ENCODE measurements at regions not wholly inside any gene's neighbourhood (a gene's known extent, or its start where the extent isn't known, plus 50 kb on each side); places are given as distances from the start of the nearest gene placed in this dataset.

- Histone ChIP-seq H4K20me1 (ENCODE audit: insufficient read depth, low read length) (no peaks in the 10 kb centered on the region), H2AK9ac (replicated peaks; ENCODE audit: low read depth, low read length, poor library complexity) (no peak overlapping the region), H3K9me1 (ENCODE audit: insufficient read depth, low read length) (no peaks in the 10 kb centered on the region), H2BK15ac (ENCODE audit: low read depth, low read length) (no peak overlapping the region), H3K4me2 (ENCODE audit: low read depth, low read length) (no peak overlapping the region), H2BK20ac (ENCODE audit: low read depth, low read length) (no peak overlapping the region), H4K5ac (ENCODE audit: low read depth, low read length) (no peak overlapping the region), H3K4me1 (ENCODE audit: control insufficient read depth, insufficient read depth, low read length) (0 out of 2 replicates have a peak, but pooled peaks cover 1% of the 10 kb centered on the region), H3K4me3 (ENCODE audit: insufficient read depth, low read depth, low read length) (no peak overlapping the region), H3K56ac (ENCODE audit: extremely low read depth, insufficient read depth, low read length) (no peak overlapping the region), H3K14ac (replicated peaks; ENCODE audit: low read depth, low read length) (no peak overlapping the region), H2BK5ac (ENCODE audit: low read depth, low read length, poor library complexity, severe bottlenecking) (no peak overlapping the region), H2BK120ac (ENCODE audit: low read depth, low read length) (no peak overlapping the region), H3K4ac (ENCODE audit: low read depth, low read length) (no peak overlapping the region), H3K36me3 (ENCODE audit: control insufficient read depth, insufficient read depth, low read length) (no peaks in the 10 kb centered on the region), H3K18ac (ENCODE audit: low read depth, low read length) (no peak overlapping the region), H3K23ac (ENCODE audit: low read depth, low read length) (no peak overlapping the region), H3K79me1 (ENCODE audit: low read depth in 1 of 2, low read length in 2 of 2) (no peaks in the 10 kb centered on the region), H2AK5ac (ENCODE audit: low read depth, low read length) (no peak overlapping the region), H3K9me3 (ENCODE audit: control insufficient read depth, insufficient read depth, low read length) (peaks cover 8% of the 10 kb centered on the region), H4K91ac (ENCODE audit: insufficient read depth, low read depth, low read length) (no peak overlapping the region), H3K27ac (ENCODE audit: insufficient read depth, low read length) (no peak overlapping the region), H2AFZ (replicated peaks; ENCODE audit: low read length, poor library complexity) (no peak overlapping the region), H4K8ac (ENCODE audit: low read depth in 2 of 2, low read length in 2 of 2) (no peak overlapping the region), H3K9ac (ENCODE audit: low read depth, low read length) (no peak overlapping the region), H3K27me3 (ENCODE audit: control insufficient read depth, insufficient read depth, low read length) (no peaks in the 10 kb centered on the region)
- DNase-seq (peak; percentile 7), ATAC-seq (ENCODE audit: low read depth) (no peak)
- TF ChIP-seq POLR2A (IDR thresholded peaks at IDR 0.05; ENCODE audit: low read depth, low read length) (no peak), CHD1 (IDR thresholded peaks at IDR 0.05; ENCODE audit: low read depth, low read length) (no peak), SMC3 (IDR thresholded peaks at IDR 0.05; ENCODE audit: low read depth, low read length) (no peak), USF2 (IDR thresholded peaks at IDR 0.05; ENCODE audit: low read depth, low read length) (no peak), FOS (IDR thresholded peaks at IDR 0.05; ENCODE audit: low read depth, low read length) (no peak), RFX5 (IDR thresholded peaks at IDR 0.05; ENCODE audit: low read depth, low read length) (no peak), MAZ (IDR thresholded peaks at IDR 0.05; ENCODE audit: borderline replicate concordance, low read depth, low read length) (no peak), BHLHE40 (IDR thresholded peaks at IDR 0.05; ENCODE audit: low read depth, low read length) (no peak), MAFK (IDR thresholded peaks at IDR 0.05; ENCODE audit: low read depth, low read length) (no peak), MXI1 (IDR thresholded peaks at IDR 0.05; ENCODE audit: borderline replicate concordance, low read depth, low read length) (no peak), RAD21 (IDR thresholded peaks at IDR 0.05; ENCODE audit: low read length) (no peak), RCOR1 (IDR thresholded peaks at IDR 0.05; ENCODE audit: insufficient replicate concordance, low read length) (no peak), NFE2L2 (IDR thresholded peaks at IDR 0.05; ENCODE audit: low read depth, low read length) (no peak), CEBPB (IDR thresholded peaks at IDR 0.05; ENCODE audit: low read depth, low read length) (no peak)
- TF ChIP-seq, protein P1, sequence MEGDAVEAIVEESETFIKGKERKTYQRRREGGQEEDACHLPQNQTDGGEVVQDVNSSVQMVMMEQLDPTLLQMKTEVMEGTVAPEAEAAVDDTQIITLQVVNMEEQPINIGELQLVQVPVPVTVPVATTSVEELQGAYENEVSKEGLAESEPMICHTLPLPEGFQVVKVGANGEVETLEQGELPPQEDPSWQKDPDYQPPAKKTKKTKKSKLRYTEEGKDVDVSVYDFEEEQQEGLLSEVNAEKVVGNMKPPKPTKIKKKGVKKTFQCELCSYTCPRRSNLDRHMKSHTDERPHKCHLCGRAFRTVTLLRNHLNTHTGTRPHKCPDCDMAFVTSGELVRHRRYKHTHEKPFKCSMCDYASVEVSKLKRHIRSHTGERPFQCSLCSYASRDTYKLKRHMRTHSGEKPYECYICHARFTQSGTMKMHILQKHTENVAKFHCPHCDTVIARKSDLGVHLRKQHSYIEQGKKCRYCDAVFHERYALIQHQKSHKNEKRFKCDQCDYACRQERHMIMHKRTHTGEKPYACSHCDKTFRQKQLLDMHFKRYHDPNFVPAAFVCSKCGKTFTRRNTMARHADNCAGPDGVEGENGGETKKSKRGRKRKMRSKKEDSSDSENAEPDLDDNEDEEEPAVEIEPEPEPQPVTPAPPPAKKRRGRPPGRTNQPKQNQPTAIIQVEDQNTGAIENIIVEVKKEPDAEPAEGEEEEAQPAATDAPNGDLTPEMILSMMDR (conservative IDR thresholded peaks at IDR 0.05; ENCODE audit: low read depth, low read length), result no peak
- TF ChIP-seq, protein P2, sequence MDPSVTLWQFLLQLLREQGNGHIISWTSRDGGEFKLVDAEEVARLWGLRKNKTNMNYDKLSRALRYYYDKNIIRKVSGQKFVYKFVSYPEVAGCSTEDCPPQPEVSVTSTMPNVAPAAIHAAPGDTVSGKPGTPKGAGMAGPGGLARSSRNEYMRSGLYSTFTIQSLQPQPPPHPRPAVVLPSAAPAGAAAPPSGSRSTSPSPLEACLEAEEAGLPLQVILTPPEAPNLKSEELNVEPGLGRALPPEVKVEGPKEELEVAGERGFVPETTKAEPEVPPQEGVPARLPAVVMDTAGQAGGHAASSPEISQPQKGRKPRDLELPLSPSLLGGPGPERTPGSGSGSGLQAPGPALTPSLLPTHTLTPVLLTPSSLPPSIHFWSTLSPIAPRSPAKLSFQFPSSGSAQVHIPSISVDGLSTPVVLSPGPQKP (IDR thresholded peaks at IDR 0.05; ENCODE audit: borderline replicate concordance, low read depth, low read length), result no peak
- ChIA-PET CTCF (no interaction called here), POLR2A (ENCODE audit: unreplicated experiment) (no interaction called here)
- BruUV-seq (replicated peaks), result no TSS peak
- intact Hi-C loops (cut with micrococcal nuclease), result no loop called here
- in situ Hi-C loops (cut with MboI; ENCODE audit: low sequenced_read_pairs), result no loop called here
- dilution Hi-C loops (cut with HindIII; ENCODE audit: low sequenced_read_pairs, unreplicated experiment), result no loop called here
- whole genome bisulfite sequencing, 2 experiments (ENCODE audit: extremely low coverage in 2 of 2, insufficient read length in 1 of 2), result no CpG with 5 or more reads among the region's 4 CpGs
These were observed 300.7 kb downstream of the MSX2 start for GRCh38 chr5:175025077-175025476.
